ENCODE measurements at regions not wholly inside any gene's neighbourhood (a gene's known extent, or its start where the extent isn't known, plus 50 kb on each side); places are given as distances from the start of the nearest gene placed in this dataset.

DNA sequence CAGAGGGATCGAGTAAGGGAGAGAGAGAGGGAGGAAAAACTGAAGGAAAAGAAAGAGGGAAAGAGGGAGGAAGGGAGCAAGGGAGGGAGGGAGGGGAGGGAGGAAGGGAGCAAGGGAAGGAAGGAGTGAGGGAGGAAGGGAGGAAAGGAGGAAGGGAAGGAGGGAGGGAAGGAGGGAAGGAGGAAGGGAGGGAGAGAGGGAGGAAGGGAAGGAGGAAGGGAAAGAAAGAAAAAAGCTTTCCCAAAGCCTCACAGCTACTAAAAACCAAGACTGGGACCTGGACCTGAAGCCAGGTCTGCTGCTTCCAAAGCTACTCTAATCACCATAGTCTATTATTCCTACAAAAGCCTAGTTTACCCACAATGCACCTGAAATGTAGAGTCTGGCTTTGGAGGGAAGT lies 259.8 kb upstream of the WWC1 start:
- intact Hi-C loops (cut with DNase I; ENCODE audit: low total_unique reads) = no loop called here
- H3K4me1 ChIP-seq = no peaks in the 10 kb centered on the region
- no peak for DNase-seq
- no peak overlapping the region for H3K4me3 ChIP-seq
- 66 to 86% (median 69%) methylated on average over 1 of the region's 1 CpG for WGBS, 5 donors
- H3K9me3 ChIP-seq = peaks cover 0 to 8% (median 0%) of the 10 kb centered on the region in 8 donors
- H3K36me3 ChIP-seq = no peaks in the 10 kb centered on the region
- H3K27me3 ChIP-seq (replicated peaks in 1 of 7) = peaks cover 0 to 8% (median 0%) of the 10 kb centered on the region in 7 donors
- TF ChIP-seq, protein P1, sequence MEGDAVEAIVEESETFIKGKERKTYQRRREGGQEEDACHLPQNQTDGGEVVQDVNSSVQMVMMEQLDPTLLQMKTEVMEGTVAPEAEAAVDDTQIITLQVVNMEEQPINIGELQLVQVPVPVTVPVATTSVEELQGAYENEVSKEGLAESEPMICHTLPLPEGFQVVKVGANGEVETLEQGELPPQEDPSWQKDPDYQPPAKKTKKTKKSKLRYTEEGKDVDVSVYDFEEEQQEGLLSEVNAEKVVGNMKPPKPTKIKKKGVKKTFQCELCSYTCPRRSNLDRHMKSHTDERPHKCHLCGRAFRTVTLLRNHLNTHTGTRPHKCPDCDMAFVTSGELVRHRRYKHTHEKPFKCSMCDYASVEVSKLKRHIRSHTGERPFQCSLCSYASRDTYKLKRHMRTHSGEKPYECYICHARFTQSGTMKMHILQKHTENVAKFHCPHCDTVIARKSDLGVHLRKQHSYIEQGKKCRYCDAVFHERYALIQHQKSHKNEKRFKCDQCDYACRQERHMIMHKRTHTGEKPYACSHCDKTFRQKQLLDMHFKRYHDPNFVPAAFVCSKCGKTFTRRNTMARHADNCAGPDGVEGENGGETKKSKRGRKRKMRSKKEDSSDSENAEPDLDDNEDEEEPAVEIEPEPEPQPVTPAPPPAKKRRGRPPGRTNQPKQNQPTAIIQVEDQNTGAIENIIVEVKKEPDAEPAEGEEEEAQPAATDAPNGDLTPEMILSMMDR (IDR thresholded peaks at IDR 0.05 in 8 of 11, conservative IDR thresholded peaks at IDR 0.05 in 3 of 11) = no peak
- TF ChIP-seq POLR2AphosphoS5 (IDR thresholded peaks at IDR 0.05) = no peak
- TF ChIP-seq POLR2A (IDR thresholded peaks at IDR 0.05) = no peak
- no peak overlapping the region for H3K27ac ChIP-seq

DNA sequence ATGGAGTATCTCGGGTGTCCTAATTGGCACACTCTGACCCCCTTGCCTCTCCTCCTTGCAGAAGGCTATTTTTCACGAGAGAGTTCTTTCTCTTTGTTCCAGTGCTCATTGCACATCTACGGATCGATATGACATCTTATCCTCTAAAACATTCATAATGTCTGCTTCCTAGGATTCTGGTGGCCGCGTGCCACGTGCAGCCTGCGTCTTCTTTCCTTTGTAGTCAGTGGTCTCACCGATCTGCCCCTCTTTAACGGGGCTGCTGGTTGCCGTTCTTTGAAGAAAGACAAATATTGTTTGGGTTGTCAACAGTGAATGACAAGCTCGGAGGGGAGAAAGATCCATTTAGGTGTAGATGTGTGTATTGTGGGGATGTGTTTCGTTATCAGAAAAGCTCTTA lies 252.4 kb upstream of the WWC1 start:
- Histone ChIP-seq H3K4me1 (no peaks in the 10 kb centered on the region), H3K27ac (no peak overlapping the region), H3K27me3 (replicated peaks in 1 of 7) (peaks cover 0 to 5% (median 0%) of the 10 kb centered on the region in 7 donors), H3K36me3 (no peaks in the 10 kb centered on the region), H3K9me3 (no peaks in the 10 kb centered on the region), H3K4me3 (no peak overlapping the region)
- no peak for DNase-seq
- intact Hi-C loops (cut with DNase I; ENCODE audit: low total_unique reads) = no loop called here
- 74 to 86% (median 82%) methylated on average over 13 of the region's 13 CpGs for WGBS, 5 donors
- TF ChIP-seq, protein P1 (IDR thresholded peaks at IDR 0.05 in 8 of 11, conservative IDR thresholded peaks at IDR 0.05 in 3 of 11) = no peak
- TF ChIP-seq POLR2AphosphoS5 (IDR thresholded peaks at IDR 0.05) (no peak), POLR2A (IDR thresholded peaks at IDR 0.05) (no peak)

DNA sequence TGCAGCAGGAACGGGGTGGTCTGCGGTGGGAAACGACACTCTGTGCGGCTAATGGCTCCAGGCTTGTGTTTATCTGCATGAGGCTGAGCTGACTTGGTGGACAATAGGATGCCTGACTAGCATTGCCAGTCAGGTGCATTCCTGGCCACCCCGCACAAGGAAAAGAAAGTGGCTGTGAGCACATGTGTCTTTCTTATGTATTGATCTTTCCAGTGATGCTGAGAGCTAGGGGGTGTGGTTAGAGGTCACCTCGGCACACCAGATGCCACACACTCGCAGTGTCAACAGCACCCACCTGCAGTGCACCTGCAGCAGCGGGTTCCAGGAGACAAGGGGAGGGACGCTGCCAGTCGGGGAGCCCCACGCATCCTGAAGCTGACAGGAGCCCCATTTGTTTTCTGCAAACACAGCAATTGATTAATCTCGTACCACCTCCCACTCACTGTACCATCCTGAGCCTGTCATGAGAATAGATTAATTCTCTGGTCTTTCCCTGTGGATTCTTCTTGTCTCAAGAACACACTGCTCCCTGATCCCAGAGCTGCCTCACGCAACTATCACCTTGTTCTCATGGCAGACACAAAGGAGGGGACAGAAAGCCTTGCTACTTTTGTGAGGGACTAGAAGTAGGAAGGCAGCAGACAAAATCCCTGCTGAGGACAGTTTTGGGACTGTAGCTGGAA lies 251.7 kb upstream of the WWC1 start:
- WGBS, 5 donors = 75 to 83% (median 78%) methylated on average over 13 of the region's 13 CpGs
- no peaks in the 10 kb centered on the region for H3K36me3 ChIP-seq
- H3K4me1 ChIP-seq = no peaks in the 10 kb centered on the region
- no peak overlapping the region for H3K4me3 ChIP-seq
- no peaks in the 10 kb centered on the region for H3K9me3 ChIP-seq
- TF ChIP-seq POLR2A (IDR thresholded peaks at IDR 0.05) (no peak), POLR2AphosphoS5 (IDR thresholded peaks at IDR 0.05) (no peak)
- peaks cover 0 to 5% (median 0%) of the 10 kb centered on the region in 7 donors for H3K27me3 ChIP-seq (replicated peaks in 1 of 7)
- H3K27ac ChIP-seq = no peak overlapping the region
- no peak for DNase-seq
- intact Hi-C loops (cut with DNase I; ENCODE audit: low total_unique reads) = no loop called here

DNA sequence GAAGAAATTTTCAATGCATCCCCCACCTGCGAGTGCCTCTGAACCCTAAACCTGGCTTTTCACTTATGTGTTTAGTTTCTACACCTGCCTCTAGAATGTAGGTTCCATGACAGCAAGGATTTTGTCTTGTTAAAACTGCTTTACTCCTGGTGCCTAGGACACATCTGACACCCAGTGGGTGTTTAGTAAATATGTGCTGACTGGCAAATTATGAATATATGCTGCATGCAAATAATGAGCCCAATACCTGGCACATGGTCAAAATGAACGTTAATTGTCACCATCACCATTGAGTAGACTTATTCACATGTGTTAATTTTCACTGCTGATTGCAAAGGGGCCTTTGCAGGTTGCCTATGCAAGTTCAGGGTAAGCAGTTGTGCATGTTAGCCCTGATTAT lies 249.9 kb upstream of the WWC1 start:
- intact Hi-C loops (cut with DNase I; ENCODE audit: low total_unique reads) = no loop called here
- TF ChIP-seq, protein P1 (IDR thresholded peaks at IDR 0.05 in 8 of 11, conservative IDR thresholded peaks at IDR 0.05 in 3 of 11) = no peak
- TF ChIP-seq POLR2A (IDR thresholded peaks at IDR 0.05) (no peak), POLR2AphosphoS5 (IDR thresholded peaks at IDR 0.05) (no peak)
- DNase-seq = no peak
- Histone ChIP-seq H3K9me3 (no peaks in the 10 kb centered on the region), H3K27ac (no peak overlapping the region), H3K27me3 (replicated peaks in 1 of 7) (peaks cover 0 to 5% (median 0%) of the 10 kb centered on the region in 7 donors), H3K4me3 (no peak overlapping the region), H3K4me1 (no peaks in the 10 kb centered on the region), H3K36me3 (no peaks in the 10 kb centered on the region)
- 66 to 87% (median 78%) methylated on average over 2 of the region's 2 CpGs for WGBS, 5 donors
